ENCODE measurements at regions not wholly inside any gene's neighbourhood (a gene's known extent, or its start where the extent isn't known, plus 50 kb on each side); places are given as distances from the start of the nearest gene placed in this dataset.
"Not testable (repeated sequence)": the region's sequence is repeated elsewhere in the genome, so short reads cannot be mapped to it uniquely, and the experiment has no call there.

GRCh38 chr4:8675383-8675782 is 82.8 kb downstream of the CPZ start:
- DNase-seq (ENCODE audit: low read depth), result peak; percentile 33

GRCh38 chr4:8674311-8674885 is 81.8 kb downstream of the CPZ start:
- no peak for DNase-seq (ENCODE audit: low read depth)

- DNase-seq (ENCODE audit: low read depth), result not testable (repeated sequence)
Measured at GRCh38 chr4:8673106-8673505, 80.5 kb downstream of the CPZ start.

GRCh38 chr4:8672486-8672885 is 79.9 kb downstream of the CPZ start:
- DNase-seq (ENCODE audit: low read depth), result no peak

- DNase-seq (ENCODE audit: low read depth), result no peak
Measured at GRCh38 chr4:8671712-8672290, 79.2 kb downstream of the CPZ start.
